ENCODE measurements at regions not wholly inside any gene's neighbourhood (a gene's known extent, or its start where the extent isn't known, plus 50 kb on each side); places are given as distances from the start of the nearest gene placed in this dataset.

DNA sequence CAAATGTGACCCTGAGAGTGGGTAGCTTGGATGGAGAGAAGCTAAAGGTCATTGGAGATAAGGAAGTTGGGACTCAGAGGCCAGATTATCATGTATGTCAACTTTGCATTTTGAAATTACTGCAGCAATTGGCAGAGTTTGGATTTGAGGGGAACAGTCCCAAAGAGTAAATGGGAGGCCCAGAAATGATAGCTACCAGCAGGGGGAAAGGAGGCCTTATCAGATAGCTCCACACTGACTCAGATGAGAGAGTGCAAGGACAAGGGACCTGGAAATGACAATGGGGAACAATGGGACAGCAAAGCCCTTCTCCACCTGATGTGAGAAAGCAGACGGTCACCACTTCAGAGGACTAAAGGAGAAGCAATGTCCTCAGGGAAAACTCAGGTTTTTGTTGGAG lies 201.5 kb upstream of the JADE1 start:
- TF ChIP-seq, protein P1, sequence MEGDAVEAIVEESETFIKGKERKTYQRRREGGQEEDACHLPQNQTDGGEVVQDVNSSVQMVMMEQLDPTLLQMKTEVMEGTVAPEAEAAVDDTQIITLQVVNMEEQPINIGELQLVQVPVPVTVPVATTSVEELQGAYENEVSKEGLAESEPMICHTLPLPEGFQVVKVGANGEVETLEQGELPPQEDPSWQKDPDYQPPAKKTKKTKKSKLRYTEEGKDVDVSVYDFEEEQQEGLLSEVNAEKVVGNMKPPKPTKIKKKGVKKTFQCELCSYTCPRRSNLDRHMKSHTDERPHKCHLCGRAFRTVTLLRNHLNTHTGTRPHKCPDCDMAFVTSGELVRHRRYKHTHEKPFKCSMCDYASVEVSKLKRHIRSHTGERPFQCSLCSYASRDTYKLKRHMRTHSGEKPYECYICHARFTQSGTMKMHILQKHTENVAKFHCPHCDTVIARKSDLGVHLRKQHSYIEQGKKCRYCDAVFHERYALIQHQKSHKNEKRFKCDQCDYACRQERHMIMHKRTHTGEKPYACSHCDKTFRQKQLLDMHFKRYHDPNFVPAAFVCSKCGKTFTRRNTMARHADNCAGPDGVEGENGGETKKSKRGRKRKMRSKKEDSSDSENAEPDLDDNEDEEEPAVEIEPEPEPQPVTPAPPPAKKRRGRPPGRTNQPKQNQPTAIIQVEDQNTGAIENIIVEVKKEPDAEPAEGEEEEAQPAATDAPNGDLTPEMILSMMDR (optimal IDR thresholded peaks at IDR 0.05 in 1 of 3, IDR thresholded peaks at IDR 0.05 in 1 of 3, conservative IDR thresholded peaks at IDR 0.05 in 1 of 3; ENCODE audit: extremely low read depth in 1 of 3, insufficient read depth in 2 of 3, low read length in 3 of 3) = no peak
- TF ChIP-seq EZH2 (IDR thresholded peaks at IDR 0.05; ENCODE audit: low read length) = no peak

Measured in keratinocyte (primary cell).